GM23248 (cell line): ENCODE measurements at regions not wholly inside any gene's neighbourhood (a gene's known extent, or its start where the extent isn't known, plus 50 kb on each side); places are given as distances from the start of the nearest gene placed in this dataset.

Source experiments
- DNase-seq: peaks from one replicate; pipeline ENCODE4 v3.0.0-alpha.2; 2015
- H2AFZ ChIP-seq: fragments of 200-600 bp; sonication (generic); 2 replicates; pipeline ENCODE4 v1.6.1; 2016; ENCODE audit warnings: antibody characterized with exemption
- H3F3A ChIP-seq: fragments of 200-600 bp; sonication (generic); 2 replicates; pipeline ENCODE4 v1.6.1; 2016; ENCODE audit warnings: mild to moderate bottlenecking, antibody characterized with exemption, mixed run types; ENCODE audit not compliant: insufficient read depth
- H3K27ac ChIP-seq: fragments of 200-600 bp; sonication (generic); 2 replicates; pipeline ENCODE4 v1.5.1; 2016; ENCODE audit warnings: mild to moderate bottlenecking
- H3K27me3 ChIP-seq: fragments of 200-600 bp; sonication (generic); replicated peaks from 2 replicates; pipeline ENCODE4 v1.6.1; 2016; ENCODE audit warnings: mild to moderate bottlenecking; ENCODE audit not compliant: insufficient read depth
- H3K36me3 ChIP-seq: fragments of 200-600 bp; sonication (generic); 2 replicates; pipeline ENCODE4 v1.6.1; 2016; ENCODE audit warnings: low read depth, mild to moderate bottlenecking
- H3K4me1 ChIP-seq: fragments of 200-600 bp; sonication (generic); 2 replicates; pipeline ENCODE4 v1.6.1; 2016; ENCODE audit warnings: mild to moderate bottlenecking; ENCODE audit not compliant: insufficient read depth
- H3K4me2 ChIP-seq: fragments of 200-600 bp; sonication (generic); one replicate; pipeline ENCODE4 v1.6.1; 2016; ENCODE audit warnings: mild to moderate bottlenecking; ENCODE audit not compliant: unreplicated experiment
- H3K4me3 ChIP-seq: fragments of 200-600 bp; sonication (generic); 2 replicates; pipeline ENCODE4 v1.5.1; 2016; ENCODE audit warnings: mild to moderate bottlenecking
- H3K79me2 ChIP-seq: fragments of 200-600 bp; sonication (generic); 2 replicates; pipeline ENCODE4 v1.6.1; 2016; ENCODE audit warnings: mild to moderate bottlenecking; ENCODE audit not compliant: insufficient read depth
- H3K9ac ChIP-seq: fragments of 200-600 bp; sonication (generic); 2 replicates; pipeline ENCODE4 v1.6.1; 2016; ENCODE audit warnings: mild to moderate bottlenecking
- H3K9me2 ChIP-seq: fragments of 200-600 bp; sonication (generic); 2 replicates; pipeline ENCODE4 v1.6.1; 2016; ENCODE audit warnings: mixed run types, mild to moderate bottlenecking, moderate library complexity; ENCODE audit not compliant: insufficient read depth
- H3K9me3 ChIP-seq: fragments of 200-600 bp; sonication (generic); one replicate; pipeline ENCODE4 v1.6.1; 2017; ENCODE audit warnings: low read depth
- H4K20me1 ChIP-seq: fragments of 200-600 bp; sonication (generic); 2 replicates; pipeline ENCODE4 v1.6.0; 2016; ENCODE audit not compliant: insufficient read depth
- EZH2 ChIP-seq: fragments of 200-600 bp; sonication (generic); IDR thresholded peaks from 2 replicates; pipeline ENCODE4 v1.6.1; 2018; ENCODE audit warnings: antibody characterized with exemption, mild to moderate bottlenecking; ENCODE audit not compliant: insufficient read depth, poor library complexity, severe bottlenecking
- EZH2phosphoT487 ChIP-seq: fragments of 200-600 bp; sonication (generic); IDR thresholded peaks from 2 replicates; pipeline ENCODE4 v1.6.1; 2018; ENCODE audit warnings: antibody characterized with exemption, moderate library complexity, mild to moderate bottlenecking, low read depth; ENCODE audit not compliant: insufficient read depth
- WGBS, 2 experiments: methylation state at CpG; one replicate each; pipeline ENCODE4 v1.1.6; 2015 to 2017; ENCODE audit warnings: low lambda C conversion rate in 2 of 2, low coverage in 1 of 2; ENCODE audit errors: missing lambda C conversion rate in 2 of 2; 5-methylcytosine and 5-hydroxymethylcytosine counted together
- in situ Hi-C: fragments of 300-500 bp; cut with MboI; formaldehyde crosslinking; loops from 2 replicates; pipeline ENCODE4 v1.15.0; 2020

DNA sequence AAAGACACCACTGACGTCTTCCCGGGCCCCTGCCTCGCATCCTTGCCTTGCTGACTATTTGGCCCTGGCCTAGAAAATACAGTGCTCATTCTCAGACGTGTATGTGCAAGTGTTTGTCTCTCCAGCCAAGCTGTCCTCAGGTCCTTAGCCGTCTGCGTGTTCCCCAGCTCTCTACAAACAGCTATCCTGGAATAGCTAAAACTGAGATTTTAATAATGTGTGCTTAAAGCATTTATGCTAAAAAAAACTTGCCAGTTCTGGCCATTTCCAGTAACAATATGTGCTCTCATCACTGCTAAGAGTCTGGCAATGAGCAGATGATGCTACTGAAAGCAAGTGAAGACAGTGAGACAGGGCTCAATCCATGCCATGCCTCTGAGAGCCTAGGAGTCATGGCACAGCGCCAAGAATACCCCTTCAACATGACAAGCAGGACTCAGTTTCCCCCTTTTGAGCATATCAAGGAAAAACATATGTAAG, 55.7 kb downstream of the IRF2BP2 start:
- 78 to 80% methylated on average over 7 of the region's 7 CpGs for WGBS, 2 experiments
- DNase-seq: no peak
- Histone ChIP-seq H3F3A (peaks cover 26% of the 10 kb centered on the region), H3K4me2 (peak overlapping the region; percentile 36), H3K9me2 (no peaks in the 10 kb centered on the region), H3K27ac (no peak overlapping the region), H3K27me3 (no peaks in the 10 kb centered on the region), H3K79me2 (no peaks in the 10 kb centered on the region), H3K9me3 (no peaks in the 10 kb centered on the region), H3K9ac (no peak overlapping the region), H3K4me3 (no peak overlapping the region), H3K4me1 (peaks cover 19% of the 10 kb centered on the region), H3K36me3 (no peaks in the 10 kb centered on the region), H4K20me1 (no peaks in the 10 kb centered on the region), H2AFZ (no peak overlapping the region)
- TF ChIP-seq EZH2: no peak
- no peak for TF ChIP-seq EZH2phosphoT487
- in situ Hi-C loops: no loop called here

DNA sequence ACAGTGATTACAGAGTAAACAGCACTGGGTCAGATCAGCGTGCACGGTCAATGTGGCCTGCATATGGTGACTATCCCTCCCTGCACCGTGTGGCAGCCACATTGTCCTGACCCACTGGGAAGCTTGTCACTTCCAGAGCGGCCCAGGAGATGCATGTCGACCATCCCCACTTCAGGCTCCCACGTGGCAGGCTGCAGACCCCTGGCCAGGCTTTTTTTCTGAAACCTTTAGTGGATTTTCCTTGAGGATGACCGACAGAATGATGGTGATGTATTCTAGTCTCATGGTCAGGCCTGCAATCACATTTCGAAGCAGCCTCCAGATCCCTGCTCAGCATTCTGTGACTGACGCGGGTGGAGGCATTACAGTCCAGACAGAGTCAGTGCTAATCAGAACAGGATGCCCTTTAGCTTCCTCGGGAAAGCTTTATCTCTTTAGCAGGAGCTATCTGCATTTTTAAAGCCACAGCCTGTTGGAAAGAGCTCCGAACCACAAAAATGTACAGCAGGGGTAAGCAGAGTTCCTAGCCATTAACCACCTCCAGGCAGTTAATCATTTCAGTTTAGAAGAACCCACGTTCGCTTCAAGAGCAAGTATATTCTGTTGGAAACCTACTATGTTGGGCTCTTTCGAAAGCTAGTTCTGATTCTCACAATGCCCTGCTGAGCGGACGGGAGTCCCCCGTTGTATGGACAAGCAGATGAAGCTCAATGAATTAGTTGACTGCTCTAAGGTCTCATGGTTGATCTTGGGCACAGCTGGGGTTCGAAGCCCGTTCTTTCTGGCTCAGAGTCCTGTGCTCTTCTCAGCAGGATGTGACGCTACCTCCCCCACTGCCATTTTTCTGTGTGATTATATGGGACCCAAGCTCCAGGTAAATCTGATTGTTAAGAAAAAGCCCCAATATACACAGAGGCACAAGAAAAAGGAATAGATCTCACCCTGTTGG, 56.5 kb downstream of the IRF2BP2 start:
- TF ChIP-seq EZH2phosphoT487 (no peak), EZH2 (no peak)
- Histone ChIP-seq H3K9me3 (no peaks in the 10 kb centered on the region), H3K4me3 (no peak overlapping the region), H3K27ac (peak overlapping the region; percentile 47), H3K9ac (peak overlapping the region; percentile 20; the same call in 1 of the 2 replicates), H3K27me3 (no peaks in the 10 kb centered on the region), H3K79me2 (no peaks in the 10 kb centered on the region), H2AFZ (no peak overlapping the region), H3K9me2 (no peaks in the 10 kb centered on the region), H3F3A (peaks cover 26% of the 10 kb centered on the region), H3K36me3 (no peaks in the 10 kb centered on the region), H4K20me1 (no peaks in the 10 kb centered on the region), H3K4me1 (peaks cover 19% of the 10 kb centered on the region), H3K4me2 (peak overlapping the region; percentile 36)
- 40% methylated on average over 21 of the region's 21 CpGs for WGBS, 2 experiments
- in situ Hi-C loops: no loop called here
- DNase-seq: peak; percentile 72

DNA sequence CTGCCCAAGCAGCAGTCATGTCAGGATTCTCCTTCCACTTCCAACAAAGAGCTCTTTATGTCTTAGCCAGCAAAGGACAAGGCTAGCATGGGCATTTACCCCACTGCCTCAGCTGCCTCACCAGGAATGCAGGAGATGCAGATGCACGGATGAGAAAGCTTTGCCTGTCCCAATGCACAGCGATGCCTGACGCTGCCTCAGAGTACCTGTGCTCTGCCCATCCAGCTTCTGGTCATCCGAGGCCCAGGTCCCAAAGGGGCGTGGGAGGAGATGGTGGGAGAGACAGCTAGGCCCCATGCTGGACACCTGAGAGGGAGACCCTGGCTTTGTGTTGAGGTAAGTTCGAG, 59.0 kb downstream of the IRF2BP2 start:
- in situ Hi-C loops: no loop called here

DNA sequence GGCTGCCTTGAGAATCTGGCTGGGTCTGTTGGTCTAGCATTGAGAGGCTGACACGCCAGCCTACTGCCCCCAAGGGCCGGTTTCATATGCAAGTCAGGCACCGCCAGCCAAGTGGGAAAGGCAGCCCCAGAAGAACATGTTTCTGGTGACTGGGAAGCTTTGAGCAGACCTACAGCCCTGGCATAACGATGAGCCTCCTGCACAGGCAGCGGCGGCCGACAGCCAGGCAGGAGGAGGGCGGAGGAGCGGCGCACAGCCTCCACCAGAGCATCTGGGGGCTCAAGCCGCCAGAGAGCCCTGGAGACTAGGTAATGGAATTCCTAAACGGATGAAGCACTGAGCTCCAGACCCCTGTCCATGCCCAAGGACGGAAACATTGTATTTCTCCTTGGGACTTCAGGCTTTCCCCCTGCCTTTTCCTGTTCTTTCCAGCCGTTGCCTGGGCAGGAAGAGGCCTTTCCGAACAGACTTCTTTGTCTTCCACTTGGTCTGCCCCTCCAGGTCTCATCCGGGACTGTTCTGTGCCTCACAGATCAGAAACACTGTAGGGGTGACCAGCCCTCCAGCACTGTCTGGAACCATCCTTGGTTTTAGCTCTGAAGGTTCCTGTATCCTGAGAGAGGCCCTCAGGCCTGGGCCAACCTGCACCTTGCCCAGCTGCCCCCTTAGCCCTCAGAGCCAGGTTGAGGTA, 59.5 kb downstream of the IRF2BP2 start:
- H2AFZ ChIP-seq: no peak overlapping the region

More for the DNA sequence above, 59.0 kb downstream of the IRF2BP2 start:
- H3K4me2 ChIP-seq: no peak overlapping the region
- H3K27me3 ChIP-seq: no peaks in the 10 kb centered on the region
- H3K27ac ChIP-seq: no peak overlapping the region
- no peak overlapping the region for H2AFZ ChIP-seq
- no peak overlapping the region for H3K4me3 ChIP-seq
- H3K36me3 ChIP-seq: no peaks in the 10 kb centered on the region
- no peaks in the 10 kb centered on the region for H3K9me3 ChIP-seq
- H3F3A ChIP-seq: peaks cover 26% of the 10 kb centered on the region
- no peaks in the 10 kb centered on the region for H3K9me2 ChIP-seq
- WGBS, 2 experiments: 94 to 96% methylated on average over 6 of the region's 6 CpGs
- no peak for DNase-seq
- H4K20me1 ChIP-seq: no peaks in the 10 kb centered on the region
- no peaks in the 10 kb centered on the region for H3K79me2 ChIP-seq
- no peak for TF ChIP-seq EZH2phosphoT487
- no peak for TF ChIP-seq EZH2
- peaks cover 19% of the 10 kb centered on the region for H3K4me1 ChIP-seq
- H3K9ac ChIP-seq: no peak overlapping the region

More for the DNA sequence above, 59.5 kb downstream of the IRF2BP2 start:
- Histone ChIP-seq H3K27me3 (no peaks in the 10 kb centered on the region), H3K4me2 (no peak overlapping the region), H3K9ac (no peak overlapping the region), H3K4me3 (no peak overlapping the region), H3K27ac (no peak overlapping the region), H3K4me1 (peaks cover 19% of the 10 kb centered on the region), H3K79me2 (no peaks in the 10 kb centered on the region), H4K20me1 (no peaks in the 10 kb centered on the region), H3K36me3 (no peaks in the 10 kb centered on the region), H3F3A (peaks cover 29% of the 10 kb centered on the region), H3K9me2 (no peaks in the 10 kb centered on the region), H3K9me3 (no peaks in the 10 kb centered on the region)
- in situ Hi-C loops: no loop called here
- TF ChIP-seq EZH2phosphoT487 (no peak), EZH2 (no peak)
- DNase-seq: no peak
- 92 to 93% methylated on average over 16 of the region's 16 CpGs for WGBS, 2 experiments
